ENCODE measurements at regions not wholly inside any gene's neighbourhood (a gene's known extent, or its start where the extent isn't known, plus 50 kb on each side); places are given as distances from the start of the nearest gene placed in this dataset.

DNA sequence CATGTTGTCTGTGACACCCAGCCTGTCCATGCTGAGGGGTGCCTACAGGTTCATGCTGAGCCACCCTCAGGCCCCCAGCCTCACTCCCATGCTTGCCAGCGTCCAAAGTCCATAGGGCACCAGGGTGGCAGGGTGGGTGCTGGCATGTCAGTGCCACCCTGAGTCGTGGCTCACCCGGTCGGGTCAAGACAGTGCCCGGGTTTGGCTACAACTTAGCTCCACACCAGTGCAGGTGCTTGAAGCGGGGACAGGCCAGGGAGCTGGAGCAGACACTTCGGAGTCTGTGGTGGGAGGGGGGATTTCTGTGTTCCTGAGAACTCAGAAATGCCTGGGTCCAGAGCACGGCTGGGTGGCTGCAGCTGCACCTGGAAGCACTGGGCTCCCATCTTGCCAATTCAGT, 579.2 kb upstream of the FAM174A start:
- TF ChIP-seq, protein P1, sequence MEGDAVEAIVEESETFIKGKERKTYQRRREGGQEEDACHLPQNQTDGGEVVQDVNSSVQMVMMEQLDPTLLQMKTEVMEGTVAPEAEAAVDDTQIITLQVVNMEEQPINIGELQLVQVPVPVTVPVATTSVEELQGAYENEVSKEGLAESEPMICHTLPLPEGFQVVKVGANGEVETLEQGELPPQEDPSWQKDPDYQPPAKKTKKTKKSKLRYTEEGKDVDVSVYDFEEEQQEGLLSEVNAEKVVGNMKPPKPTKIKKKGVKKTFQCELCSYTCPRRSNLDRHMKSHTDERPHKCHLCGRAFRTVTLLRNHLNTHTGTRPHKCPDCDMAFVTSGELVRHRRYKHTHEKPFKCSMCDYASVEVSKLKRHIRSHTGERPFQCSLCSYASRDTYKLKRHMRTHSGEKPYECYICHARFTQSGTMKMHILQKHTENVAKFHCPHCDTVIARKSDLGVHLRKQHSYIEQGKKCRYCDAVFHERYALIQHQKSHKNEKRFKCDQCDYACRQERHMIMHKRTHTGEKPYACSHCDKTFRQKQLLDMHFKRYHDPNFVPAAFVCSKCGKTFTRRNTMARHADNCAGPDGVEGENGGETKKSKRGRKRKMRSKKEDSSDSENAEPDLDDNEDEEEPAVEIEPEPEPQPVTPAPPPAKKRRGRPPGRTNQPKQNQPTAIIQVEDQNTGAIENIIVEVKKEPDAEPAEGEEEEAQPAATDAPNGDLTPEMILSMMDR (conservative IDR thresholded peaks at IDR 0.05): no peak
- TF ChIP-seq ZFX (IDR thresholded peaks at IDR 0.05): no peak

Measured in C4-2B (cell line).